Lung (tissue), 11 donors: ENCODE measurements at regions not wholly inside any gene's neighbourhood (a gene's known extent, or its start where the extent isn't known, plus 50 kb on each side); places are given as distances from the start of the nearest gene placed in this dataset.
"Not testable (repeated sequence)": the region's sequence is repeated elsewhere in the genome, so short reads cannot be mapped to it uniquely, and the experiment has no call there.

ENCODE experiments used
- ATAC-seq: fragments of 200-7000 bp; cut with Tn5 transposase; one replicate; pipeline ENCODE4 v1.9.1; 2020; ENCODE audit warnings: moderate number of reproducible peaks; ENCODE audit not compliant: insufficient read depth, low FRiP score
- DNase-seq, 3 donors: peaks; one replicate each; pipeline ENCODE4 v3.0.0-alpha.2; 2013 to 2017
- H3K27ac ChIP-seq, 2 donors: one replicate each; pipeline ENCODE4 v1.5.1; 2013; ENCODE audit warnings: mild to moderate bottlenecking in 2 of 2, moderate library complexity in 2 of 2, control low read depth in 1 of 2, inconsistent platforms in 1 of 2, low read depth in 1 of 2, low read length in 1 of 2
- H3K27me3 ChIP-seq, 3 donors: one replicate each; pipeline ENCODE4 v1.5.1; 2013; ENCODE audit warnings: low read length in 2 of 3; ENCODE audit not compliant: control insufficient read depth in 3 of 3, insufficient read depth in 3 of 3
- H3K36me3 ChIP-seq, 4 donors: one replicate each; pipeline ENCODE4 v1.5.1; 2013; ENCODE audit warnings: low read length in 4 of 4, mild to moderate bottlenecking in 1 of 4, moderate library complexity in 1 of 4; ENCODE audit not compliant: control insufficient read depth in 4 of 4, insufficient read depth in 4 of 4
- H3K4me1 ChIP-seq, 5 donors: one replicate each; pipeline ENCODE4 v1.5.1; 2013; ENCODE audit warnings: low read length in 5 of 5, mild to moderate bottlenecking in 2 of 5, moderate library complexity in 1 of 5; ENCODE audit not compliant: control insufficient read depth in 5 of 5, insufficient read depth in 5 of 5
- H3K4me3 ChIP-seq: one replicate; pipeline ENCODE4 v1.5.1; 2013; ENCODE audit warnings: mild to moderate bottlenecking, control low read depth, moderate library complexity
- H3K9ac ChIP-seq, 2 donors: one replicate each; pipeline ENCODE4 v1.5.1; 2013; ENCODE audit warnings: low read length in 2 of 2, control low read depth in 1 of 2; ENCODE audit not compliant: insufficient read depth in 1 of 2
- H3K9me3 ChIP-seq, 4 donors: one replicate each; pipeline ENCODE4 v1.5.1; 2013; ENCODE audit warnings: low read length in 3 of 4, mild to moderate bottlenecking in 1 of 4, moderate library complexity in 1 of 4; ENCODE audit not compliant: control insufficient read depth in 4 of 4, insufficient read depth in 3 of 4
- CTCF ChIP-seq: IDR thresholded peaks from 2 replicates; pipeline ENCODE4 v1.5.1; 2012; ENCODE audit warnings: mild to moderate bottlenecking; ENCODE audit errors: control extremely low read depth, extremely low read depth
- WGBS, 2 donors: extraction: QIAGEN DNeasy Blood & Tissue Kit; methylation state at CpG; one replicate each; pipeline ENCODE4 v1.1.7; 2013; 5-methylcytosine and 5-hydroxymethylcytosine counted together
- donor health status: control.
- donor health status: control.
- donor health status: Bipolar disorder and iron deficiency.
- donor health status: healthy.
- donor health status: DM: yes; HTN: yes; CAD: no.

GRCh38 chr16:59848296-59848695, 1114.2 kb upstream of the GOT2 start:
- ATAC-seq (no peak), DNase-seq (peak; percentile 85 to 96 (median 95))
- Histone ChIP-seq H3K27me3 (no peaks in the 10 kb centered on the region), H3K4me1 (peaks cover 0 to 28% (median 9%) of the 10 kb centered on the region in 5 donors), H3K9ac (no peak overlapping the region), H3K4me3 (no peak overlapping the region), H3K9me3 (peaks cover 0 to 3% (median 0%) of the 10 kb centered on the region in 4 donors), H3K36me3 (no peaks in the 10 kb centered on the region), H3K27ac (no peak overlapping the region)
- TF ChIP-seq CTCF, result no peak

- H3K9ac ChIP-seq, result no peak overlapping the region
- no peak overlapping the region for H3K4me3 ChIP-seq
- no peaks in the 10 kb centered on the region for H3K36me3 ChIP-seq
- peaks cover 0 to 3% (median 0%) of the 10 kb centered on the region in 4 donors for H3K9me3 ChIP-seq
- ATAC-seq (no peak), DNase-seq (no peak)
- H3K27ac ChIP-seq, result no peak overlapping the region
- H3K27me3 ChIP-seq, result no peaks in the 10 kb centered on the region
- TF ChIP-seq CTCF, result no peak
- H3K4me1 ChIP-seq, result no peaks in the 10 kb centered on the region
- 83 to 84% methylated on average over 3 of the region's 3 CpGs for WGBS, 2 donors
Observed at GRCh38 chr16:59840169-59840568, 1106.1 kb upstream of the GOT2 start.

GRCh38 chr16:59826767-59827166, 1092.7 kb upstream of the GOT2 start:
- no peak for ATAC-seq
- no peak overlapping the region for H3K4me3 ChIP-seq

GRCh38 chr16:59809488-59809887, 1075.4 kb upstream of the GOT2 start:
- ATAC-seq, DNase-seq, H3K27ac ChIP-seq, H3K9me3 ChIP-seq, H3K4me1 ChIP-seq, H3K4me3 ChIP-seq, H3K9ac ChIP-seq, H3K36me3 ChIP-seq, H3K27me3 ChIP-seq: not testable (repeated sequence)
- WGBS, 2 donors, result 90 to 95% methylated on average over 11 of the region's 11 CpGs

More at GRCh38 chr16:59826767-59827166, 1092.7 kb upstream of the GOT2 start:
- TF ChIP-seq CTCF, result no peak
- DNase-seq, result no peak
- Histone ChIP-seq H3K4me1 (no peaks in the 10 kb centered on the region), H3K9ac (no peak overlapping the region), H3K27ac (no peak overlapping the region), H3K27me3 (no peaks in the 10 kb centered on the region), H3K36me3 (no peaks in the 10 kb centered on the region), H3K9me3 (no peaks in the 10 kb centered on the region)
- WGBS, 2 donors, result 93 to 95% methylated on average over 1 of the region's 1 CpG
